ENCODE measurements at regions not wholly inside any gene's neighbourhood (a gene's known extent, or its start where the extent isn't known, plus 50 kb on each side); places are given as distances from the start of the nearest gene placed in this dataset.

DNA sequence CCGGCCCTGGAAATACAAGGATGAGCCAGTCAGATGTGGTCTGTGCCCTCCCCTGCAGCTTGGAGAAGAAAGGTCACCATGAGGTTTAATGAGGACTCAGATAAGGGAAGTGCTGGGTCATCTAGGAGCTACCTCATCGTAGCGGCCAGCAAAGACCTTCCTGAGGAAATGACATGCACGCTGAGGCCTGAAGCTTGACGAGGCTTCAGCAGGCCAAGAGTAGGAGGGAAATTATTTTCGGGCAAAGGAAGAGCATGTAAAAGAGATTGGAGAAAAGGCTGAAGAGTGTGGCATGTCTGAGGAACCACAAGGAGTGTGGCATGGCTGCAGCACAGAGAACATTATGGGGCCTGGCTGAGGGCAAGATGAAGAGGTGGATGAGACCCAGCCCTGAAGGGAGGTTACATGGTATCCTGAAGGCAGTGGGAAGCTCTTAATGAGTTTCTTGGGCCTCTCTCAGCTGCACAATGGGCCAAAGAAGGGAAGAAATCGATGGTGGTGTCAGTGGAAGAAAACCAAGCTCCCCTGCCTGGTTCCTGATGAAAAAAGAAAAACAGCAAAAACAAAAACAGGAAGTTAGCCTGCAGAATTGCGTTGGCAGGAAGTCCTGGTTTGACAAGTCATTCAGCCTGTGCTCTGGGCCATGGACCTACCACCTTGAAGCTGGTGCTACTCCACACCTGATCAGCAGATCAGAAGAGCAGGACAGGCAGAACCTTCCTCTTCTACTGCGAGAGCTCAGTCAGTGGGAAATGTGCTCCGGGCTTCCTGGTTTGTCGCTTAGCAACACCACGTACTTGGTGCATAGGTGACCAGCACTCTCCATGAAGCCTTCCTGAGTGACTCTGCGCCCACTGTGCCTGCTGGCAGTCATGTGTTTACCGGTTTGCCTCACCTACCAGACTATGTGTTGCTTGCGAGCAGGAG, 134.5 kb upstream of the KLF3 start (continued):
- no peak for TF ChIP-seq ZFP1 (CRISPR knock-in tag; IDR thresholded peaks at IDR 0.05)
- TF ChIP-seq ZBTB5 (IDR thresholded peaks at IDR 0.05) = 0 out of 2 replicates have a peak, but pooled peaks have one; percentile 14
- TF ChIP-seq, protein P1, sequence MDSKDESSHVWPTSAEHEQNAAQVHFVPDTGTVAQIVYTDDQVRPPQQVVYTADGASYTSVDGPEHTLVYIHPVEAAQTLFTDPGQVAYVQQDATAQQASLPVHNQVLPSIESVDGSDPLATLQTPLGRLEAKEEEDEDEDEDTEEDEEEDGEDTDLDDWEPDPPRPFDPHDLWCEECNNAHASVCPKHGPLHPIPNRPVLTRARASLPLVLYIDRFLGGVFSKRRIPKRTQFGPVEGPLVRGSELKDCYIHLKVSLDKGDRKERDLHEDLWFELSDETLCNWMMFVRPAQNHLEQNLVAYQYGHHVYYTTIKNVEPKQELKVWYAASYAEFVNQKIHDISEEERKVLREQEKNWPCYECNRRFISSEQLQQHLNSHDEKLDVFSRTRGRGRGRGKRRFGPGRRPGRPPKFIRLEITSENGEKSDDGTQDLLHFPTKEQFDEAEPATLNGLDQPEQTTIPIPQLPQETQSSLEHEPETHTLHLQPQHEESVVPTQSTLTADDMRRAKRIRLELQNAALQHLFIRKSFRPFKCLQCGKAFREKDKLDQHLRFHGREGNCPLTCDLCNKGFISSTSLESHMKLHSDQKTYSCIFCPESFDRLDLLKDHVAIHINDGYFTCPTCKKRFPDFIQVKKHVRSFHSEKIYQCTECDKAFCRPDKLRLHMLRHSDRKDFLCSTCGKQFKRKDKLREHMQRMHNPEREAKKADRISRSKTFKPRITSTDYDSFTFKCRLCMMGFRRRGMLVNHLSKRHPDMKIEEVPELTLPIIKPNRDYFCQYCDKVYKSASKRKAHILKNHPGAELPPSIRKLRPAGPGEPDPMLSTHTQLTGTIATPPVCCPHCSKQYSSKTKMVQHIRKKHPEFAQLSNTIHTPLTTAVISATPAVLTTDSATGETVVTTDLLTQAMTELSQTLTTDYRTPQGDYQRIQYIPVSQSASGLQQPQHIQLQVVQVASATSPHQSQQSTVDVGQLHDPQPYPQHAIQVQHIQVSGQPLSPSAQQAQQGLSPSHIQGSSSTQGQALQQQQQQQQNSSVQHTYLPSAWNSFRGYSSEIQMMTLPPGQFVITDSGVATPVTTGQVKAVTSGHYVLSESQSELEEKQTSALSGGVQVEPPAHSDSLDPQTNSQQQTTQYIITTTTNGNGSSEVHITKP (IDR thresholded peaks at IDR 0.05; ENCODE audit: partially characterized antibody) = peak; percentile 24
- TF ChIP-seq DDX20 (tag; IDR thresholded peaks at IDR 0.05; ENCODE audit: low read depth) = peak; percentile 81; the same call in 1 of the 2 replicates
- no peak for TF ChIP-seq MCM5 (IDR thresholded peaks at IDR 0.05; ENCODE audit: low read depth)
- peak; percentile 51; the same call in 1 of the 2 replicates for TF ChIP-seq GABPB1 (CRISPR knock-in tag; IDR thresholded peaks at IDR 0.05)
- TF ChIP-seq, protein P2, sequence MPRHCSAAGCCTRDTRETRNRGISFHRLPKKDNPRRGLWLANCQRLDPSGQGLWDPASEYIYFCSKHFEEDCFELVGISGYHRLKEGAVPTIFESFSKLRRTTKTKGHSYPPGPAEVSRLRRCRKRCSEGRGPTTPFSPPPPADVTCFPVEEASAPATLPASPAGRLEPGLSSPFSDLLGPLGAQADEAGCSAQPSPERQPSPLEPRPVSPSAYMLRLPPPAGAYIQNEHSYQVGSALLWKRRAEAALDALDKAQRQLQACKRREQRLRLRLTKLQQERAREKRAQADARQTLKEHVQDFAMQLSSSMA (CRISPR knock-in tag; IDR thresholded peaks at IDR 0.05) = no peak
- TF ChIP-seq ZNF584 (CRISPR knock-in tag; IDR thresholded peaks at IDR 0.05; ENCODE audit: low read depth) = peak; percentile 98
- TF ChIP-seq HNRNPK (IDR thresholded peaks at IDR 0.05; ENCODE audit: low read depth, low read length, poor library complexity, severe bottlenecking) = no peak
- TF ChIP-seq DLX4 (CRISPR knock-in tag; IDR thresholded peaks at IDR 0.05) = no peak
- peak; percentile 86 for TF ChIP-seq EHMT2 (IDR thresholded peaks at IDR 0.05)
- TF ChIP-seq ETS2 (tag; IDR thresholded peaks at IDR 0.05; ENCODE audit: borderline replicate concordance, poor library complexity, severe bottlenecking) = no peak
- TF ChIP-seq PHF20 (IDR thresholded peaks at IDR 0.05; ENCODE audit: partially characterized antibody) = peak; percentile 7
- TF ChIP-seq PYGO2 (tag; IDR thresholded peaks at IDR 0.05) = peak; percentile 80
- TF ChIP-seq U2AF1 (optimal IDR thresholded peaks at IDR 0.05; ENCODE audit: low read depth, low read length) = no peak
- no peak for TF ChIP-seq STAG1 (CRISPR knock-in tag; IDR thresholded peaks at IDR 0.05; ENCODE audit: borderline replicate concordance)
- TF ChIP-seq E2F1 (CRISPR knock-in tag; IDR thresholded peaks at IDR 0.05) = no peak
- no peak for TF ChIP-seq MIER1 (IDR thresholded peaks at IDR 0.05; ENCODE audit: low read depth)
- peak; percentile 96 for TF ChIP-seq ZNF175 (CRISPR knock-in tag; IDR thresholded peaks at IDR 0.05; ENCODE audit: low read depth)

All from K562 (cell line).